M059J (cell line): ENCODE measurements at regions not wholly inside any gene's neighbourhood (a gene's known extent, or its start where the extent isn't known, plus 50 kb on each side); places are given as distances from the start of the nearest gene placed in this dataset.
"Not testable (repeated sequence)": the region's sequence is repeated elsewhere in the genome, so short reads cannot be mapped to it uniquely, and the experiment has no call there.

ENCODE experiments used
- DNase-seq: peaks from one replicate; pipeline ENCODE4 v3.0.0-alpha.2; 2012; ENCODE audit warnings: low read depth

DNA sequence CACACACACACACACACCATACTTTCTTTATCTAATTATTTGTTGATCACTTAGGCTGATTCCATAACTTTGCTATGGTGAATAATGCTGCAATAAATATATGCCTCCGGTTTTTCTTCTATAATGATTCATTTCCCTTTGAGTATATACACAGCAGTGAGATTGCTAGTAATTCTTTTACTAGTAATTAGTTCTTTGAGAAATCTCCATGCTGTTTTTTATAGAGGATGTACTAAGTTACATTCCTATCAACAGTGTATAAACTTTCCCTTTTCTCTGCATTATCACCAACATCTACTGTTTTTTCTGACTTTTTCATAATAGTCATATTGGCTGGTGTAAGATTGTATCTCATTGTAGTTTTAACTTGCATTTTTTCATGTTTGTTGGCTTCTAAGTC lies 1405.1 kb downstream of the PCDH9 start:
- no peak for DNase-seq

- no peak for DNase-seq
Observed at GRCh38 chr13:65808061-65808460, 1422.1 kb downstream of the PCDH9 start.

- no peak for DNase-seq
Observed at GRCh38 chr13:65803530-65804392, 1426.4 kb downstream of the PCDH9 start.

- no peak for DNase-seq
Observed at GRCh38 chr13:65789815-65790214, 1440.3 kb downstream of the PCDH9 start.

GRCh38 chr13:65787082-65787481 lies 1443.1 kb downstream of the PCDH9 start:
- DNase-seq: no peak

DNA sequence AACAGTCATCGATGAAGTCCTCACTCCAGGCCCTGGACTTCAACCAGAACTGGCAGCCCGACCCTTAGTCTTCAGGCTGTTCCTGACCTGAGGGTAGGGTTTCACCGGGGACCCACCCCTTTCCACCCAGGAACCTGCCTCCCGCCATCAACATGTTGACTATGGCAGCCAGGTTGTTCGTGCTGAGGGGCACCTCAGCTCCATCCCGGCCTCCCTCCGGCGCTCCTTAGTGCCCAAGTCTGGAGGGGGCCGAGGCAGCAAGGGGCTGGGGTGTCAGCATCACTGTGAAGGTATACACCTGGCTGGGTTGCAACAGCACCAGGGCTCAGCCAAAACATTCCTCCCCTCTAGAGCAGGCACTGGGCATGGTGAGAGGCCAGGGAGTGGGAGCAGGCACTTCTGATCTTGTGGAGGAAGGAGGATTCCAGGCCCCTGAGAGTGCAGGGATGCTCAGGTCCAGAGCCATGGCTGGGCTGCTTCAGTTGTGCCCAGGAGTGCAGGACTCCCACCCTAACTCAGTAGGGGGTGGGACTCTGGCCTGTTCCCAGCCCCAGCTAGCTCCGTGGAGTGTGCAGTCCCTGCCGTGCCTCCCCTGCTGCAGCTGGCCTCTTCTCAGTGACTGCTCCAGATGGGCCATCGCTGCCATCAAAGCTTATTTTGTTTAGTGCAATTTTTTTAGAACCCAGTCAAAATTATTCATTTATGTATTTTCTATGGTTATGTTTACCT lies 1445.9 kb downstream of the PCDH9 start:
- DNase-seq: no peak

DNA sequence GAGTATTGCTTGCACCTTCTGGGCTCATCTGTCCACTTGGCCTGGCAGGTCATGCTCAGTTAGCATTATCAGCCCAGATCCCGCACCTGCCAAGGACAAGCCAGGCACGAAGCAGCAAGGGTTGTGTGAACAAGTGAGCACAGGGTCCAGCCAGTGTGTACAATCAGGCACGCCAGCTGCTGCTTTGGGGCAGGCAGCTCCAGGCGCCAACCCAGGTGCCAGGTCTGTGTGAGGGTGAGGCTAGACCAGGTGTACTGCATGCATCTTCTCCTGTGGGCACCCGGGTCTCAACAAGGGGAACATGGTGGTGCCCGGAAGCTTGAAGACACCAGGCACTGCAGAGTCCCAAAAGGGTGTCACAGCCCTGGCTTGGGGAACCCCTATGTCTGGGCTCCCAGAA lies 1446.8 kb downstream of the PCDH9 start:
- DNase-seq: no peak

- not testable (repeated sequence) for DNase-seq
Observed at GRCh38 chr13:65771704-65772313, 1458.3 kb downstream of the PCDH9 start.

- DNase-seq: no peak
Observed at GRCh38 chr13:65768545-65768944, 1461.6 kb downstream of the PCDH9 start.

- no peak for DNase-seq
Observed at GRCh38 chr13:65763811-65764210, 1466.3 kb downstream of the PCDH9 start.

DNA sequence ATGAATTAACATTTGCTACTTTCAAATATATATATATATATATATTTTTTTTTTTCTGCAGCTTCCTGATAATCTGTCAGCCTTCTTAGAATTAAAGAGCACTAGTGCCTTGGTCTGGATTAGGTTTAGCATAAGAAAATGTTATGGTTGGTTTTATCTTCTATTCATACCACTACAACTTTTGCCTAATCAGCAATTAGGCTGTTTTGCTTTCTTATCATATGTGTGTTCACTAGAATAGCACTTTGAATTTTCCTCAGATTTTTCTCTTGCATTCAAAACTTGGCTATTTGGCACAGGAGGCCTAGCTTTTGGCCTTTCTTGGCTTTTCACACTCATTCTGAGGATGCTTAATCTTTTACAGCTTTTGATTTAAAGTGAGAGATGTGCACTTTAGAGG lies 1468.1 kb downstream of the PCDH9 start:
- no peak for DNase-seq

DNA sequence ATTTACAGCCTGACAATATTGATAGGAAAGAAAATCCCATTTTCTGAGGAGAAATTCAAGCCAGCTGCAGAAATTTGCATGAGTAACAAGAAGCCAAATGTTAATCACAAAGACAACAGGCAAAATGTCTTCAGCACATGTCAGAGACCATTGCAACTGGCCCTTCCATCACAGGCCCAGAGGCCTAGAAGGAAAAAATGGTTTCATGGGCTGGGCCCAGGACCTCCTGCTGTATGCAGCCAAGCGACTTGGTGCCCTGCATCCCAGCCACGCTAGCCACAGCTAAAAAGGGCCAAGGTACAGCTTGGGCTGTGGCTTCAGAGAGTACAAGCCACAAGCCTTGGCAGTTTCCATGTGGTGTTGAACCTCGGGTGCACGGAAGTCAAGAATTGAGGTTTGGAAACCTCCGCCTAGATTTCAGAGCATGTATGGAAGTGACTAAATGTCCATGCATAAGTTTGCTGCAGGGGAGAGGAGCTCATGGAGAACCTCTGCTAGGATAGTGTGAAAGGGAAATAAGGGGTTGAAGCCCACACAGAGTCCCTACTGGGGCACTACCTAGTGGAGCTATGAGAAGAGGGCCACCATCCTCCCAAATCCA lies 1474.0 kb downstream of the PCDH9 start:
- DNase-seq: no peak

DNA sequence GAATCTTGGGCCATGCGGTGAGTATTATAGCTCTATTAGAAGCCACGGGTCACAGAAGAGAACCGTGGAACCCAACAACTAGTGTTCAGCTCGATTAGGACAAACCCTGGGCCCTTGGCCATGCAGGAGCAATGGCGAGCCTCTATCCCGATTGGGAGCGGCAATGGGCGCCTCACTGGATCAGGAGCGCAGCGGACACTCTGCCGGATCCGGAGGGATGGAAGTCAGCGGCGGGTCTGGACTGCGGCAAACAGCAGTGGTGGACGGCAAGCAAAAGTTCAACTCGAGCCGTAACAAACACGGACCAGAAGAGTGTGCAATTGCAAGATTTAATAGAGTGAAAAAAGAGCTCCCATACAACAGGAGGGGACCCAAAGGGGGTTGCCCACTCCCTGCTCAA lies 1481.9 kb downstream of the PCDH9 start:
- no peak for DNase-seq

DNA sequence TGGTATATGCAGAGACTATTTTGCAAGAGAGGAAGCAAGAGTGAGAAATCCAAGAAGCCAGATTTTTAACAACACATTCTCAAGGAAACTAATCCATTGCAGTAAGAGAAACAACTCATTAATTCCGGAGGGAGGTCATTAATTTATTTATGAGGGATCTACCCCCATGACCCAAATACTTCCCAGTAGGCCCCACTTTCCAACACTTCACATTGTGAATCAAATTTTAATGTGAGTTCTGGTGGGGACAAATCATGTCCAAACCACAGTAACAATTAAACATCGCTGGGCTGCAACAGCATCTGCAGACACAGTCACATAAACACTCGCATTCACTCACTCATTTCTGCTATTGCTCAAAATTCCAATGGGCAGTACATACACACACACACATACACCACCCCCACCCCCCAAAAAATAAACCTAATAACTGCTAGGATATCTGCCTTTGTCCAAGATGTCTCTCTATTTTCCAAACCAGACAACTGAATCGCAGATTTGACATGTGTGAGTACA lies 1483.7 kb downstream of the PCDH9 start:
- DNase-seq: no peak

DNA sequence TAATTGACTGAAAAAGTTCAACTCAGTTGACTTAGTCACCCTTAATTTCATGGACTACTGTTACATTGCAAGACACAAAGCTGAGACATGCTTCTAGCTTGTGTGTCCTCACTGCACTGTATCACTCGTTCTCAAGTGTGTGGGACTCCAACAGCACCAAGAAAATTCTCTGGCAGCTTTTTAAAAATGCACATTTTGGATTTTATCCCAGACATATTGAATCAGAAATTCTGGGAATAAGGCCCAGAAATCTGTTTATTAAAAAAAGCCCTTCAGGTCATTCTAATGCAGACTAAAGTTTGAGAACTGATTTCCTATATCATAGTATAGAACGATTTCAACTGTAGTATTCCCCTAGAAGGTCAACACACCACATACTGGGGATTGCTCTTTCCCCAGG lies 1485.3 kb downstream of the PCDH9 start:
- no peak for DNase-seq

GRCh38 chr13:65733110-65733509 lies 1497.0 kb downstream of the PCDH9 start:
- DNase-seq: no peak

GRCh38 chr13:65727070-65727469 lies 1503.1 kb downstream of the PCDH9 start:
- no peak for DNase-seq

DNA sequence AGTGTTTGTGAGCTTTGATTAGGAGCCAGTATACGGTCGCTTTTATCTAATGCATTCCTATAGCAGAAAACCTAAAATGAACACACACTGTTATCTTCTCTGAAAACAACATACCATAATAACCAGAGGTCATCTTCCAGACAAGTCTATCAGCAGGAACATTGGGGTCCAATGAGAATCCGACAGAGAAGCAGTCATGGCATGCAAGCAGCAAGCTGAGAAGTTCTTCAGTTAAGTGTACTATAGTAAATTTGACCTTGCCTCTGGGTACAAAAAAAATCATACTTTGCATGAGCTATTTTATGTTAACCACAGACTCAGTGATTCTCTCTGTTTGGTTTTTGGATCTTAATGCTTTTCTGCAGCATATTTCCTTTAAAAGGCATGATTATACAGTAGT lies 1505.1 kb downstream of the PCDH9 start:
- no peak for DNase-seq

DNA sequence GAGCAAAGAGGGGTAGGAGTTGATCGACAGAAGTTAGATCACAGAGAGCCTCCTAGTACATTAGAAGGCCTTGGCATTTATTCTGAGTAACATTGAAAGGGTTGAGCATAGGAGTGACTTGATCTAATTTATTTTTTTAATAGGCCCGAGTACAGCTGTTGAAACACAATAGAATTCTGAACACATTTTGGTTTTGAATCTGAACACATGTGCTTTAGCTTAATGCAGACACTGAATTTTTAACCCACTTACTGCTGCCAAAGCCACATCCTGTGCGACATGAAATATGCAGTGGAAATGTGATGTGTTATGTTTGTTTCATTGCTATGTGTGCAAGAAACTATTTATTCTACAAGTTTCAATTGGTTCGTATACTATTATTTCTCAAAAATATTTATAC lies 1505.9 kb downstream of the PCDH9 start:
- DNase-seq: no peak

DNA sequence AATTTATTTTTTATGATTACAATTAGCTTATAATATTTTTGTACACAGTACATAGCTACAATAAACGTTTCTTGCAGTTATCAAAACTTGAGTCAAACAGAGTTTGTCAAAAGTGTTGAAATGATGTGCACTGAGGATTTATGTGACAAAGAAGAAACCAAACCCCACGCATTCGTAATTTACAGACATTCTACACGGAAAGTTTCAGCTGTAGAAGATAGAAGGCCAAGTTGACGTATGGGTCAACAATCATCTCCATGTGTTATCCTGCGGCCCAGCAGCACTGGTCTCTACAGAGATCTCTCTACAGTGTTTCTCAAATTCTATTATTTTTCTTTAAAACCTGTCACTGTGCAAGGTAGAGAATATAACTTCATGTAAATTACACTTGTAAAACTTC lies 1507.6 kb downstream of the PCDH9 start:
- no peak for DNase-seq

- no peak for DNase-seq
Observed at GRCh38 chr13:65719831-65720230, 1510.3 kb downstream of the PCDH9 start.

GRCh38 chr13:65710514-65710913 lies 1519.6 kb downstream of the PCDH9 start:
- DNase-seq: no peak
